Activated CD4-positive, alpha-beta T cell treated with anti-CD3 and anti-CD28 coated beads for 36 hours (primary cell): ENCODE measurements at regions not wholly inside any gene's neighbourhood (a gene's known extent, or its start where the extent isn't known, plus 50 kb on each side); places are given as distances from the start of the nearest gene placed in this dataset.
"Not testable (repeated sequence)": the region's sequence is repeated elsewhere in the genome, so short reads cannot be mapped to it uniquely, and the experiment has no call there.

Source experiments
- ATAC-seq: fragments of 200-7000 bp; cut with Tn5 transposase; one replicate; pipeline ENCODE4 v1.10.0; 2021; ENCODE audit warnings: mild to moderate bottlenecking, moderate library complexity
- CTCF ChIA-PET: fragments of 350-600 bp; sonication (Branson Sonifier 250); formaldehyde crosslinking; loops from one replicate; lab custom pipeline; 2021; ENCODE audit warnings: antibody characterized with exemption; lab: Charles Lee
- POLR2A ChIA-PET: fragments of 350-600 bp; sonication (Branson Sonifier 250); formaldehyde crosslinking; loops from one replicate; lab custom pipeline; 2021; ENCODE audit warnings: antibody characterized with exemption, inconsistent platforms; lab: Charles Lee
- DNase-seq: peaks from one replicate; pipeline ENCODE4 v3.0.0-alpha.2; 2020
- H3K27ac Mint-ChIP-seq: one replicate; pipeline ENCODE4 v1.8.0; 2021; ENCODE audit warnings: mixed read lengths
- H3K27me3 Mint-ChIP-seq: one replicate; pipeline ENCODE4 v1.8.0; 2021; ENCODE audit warnings: mixed read lengths
- H3K36me3 Mint-ChIP-seq: one replicate; pipeline ENCODE4 v1.8.0; 2021; ENCODE audit warnings: low read depth, mixed read lengths
- H3K4me1 Mint-ChIP-seq: one replicate; pipeline ENCODE4 v1.8.0; 2021; ENCODE audit warnings: mixed read lengths
- H3K4me3 Mint-ChIP-seq: one replicate; pipeline ENCODE4 v1.8.0; 2021; ENCODE audit warnings: mild to moderate bottlenecking, moderate library complexity, mixed read lengths
- H3K9me3 Mint-ChIP-seq: one replicate; pipeline ENCODE4 v1.8.0; 2021; ENCODE audit warnings: low read depth, mixed read lengths
- intact Hi-C, 2 experiments: fragments of 100-400 bp; cut with DNase I in 1 of 2; cut with micrococcal nuclease in 1 of 2; formaldehyde crosslinking; loops; one replicate each; pipeline versions ENCODE4 v1.14.2 to v1.15.1; 2022 to 2024; cut with DNase I, micrococcal nuclease

DNA sequence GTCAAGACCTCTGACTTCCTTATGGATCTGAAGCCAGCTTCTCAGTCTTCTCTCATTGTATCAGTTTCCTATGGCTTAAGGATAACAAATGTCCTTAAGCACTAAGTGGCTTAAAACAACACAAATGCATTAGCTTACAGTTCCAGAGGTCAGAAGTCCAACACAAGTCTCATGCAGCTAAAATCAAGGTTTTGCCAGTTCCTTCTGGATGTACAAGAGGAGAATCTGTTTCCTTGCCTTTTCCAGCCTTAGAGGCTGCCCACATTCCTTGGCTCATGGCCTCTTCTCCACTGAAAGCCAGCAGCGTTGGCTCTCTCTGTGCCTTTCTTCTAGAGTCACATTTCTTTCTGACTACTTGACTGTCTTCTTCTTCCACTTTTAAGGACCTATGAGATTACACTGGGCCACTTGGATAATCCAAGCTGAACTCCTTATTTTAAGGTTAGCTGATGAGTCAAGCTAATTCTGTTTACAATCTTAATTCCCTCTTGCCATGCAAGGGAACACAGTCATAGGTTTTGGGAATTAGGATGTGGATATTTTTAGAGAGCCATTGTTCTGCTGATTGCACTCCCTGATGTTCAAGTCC, 179.0 kb downstream of the BCAS1 start:
- Mint-ChIP-seq H3K36me3 (no peaks in the 10 kb centered on the region), H3K9me3 (peaks cover 1% of the 10 kb centered on the region), H3K27me3 (no peaks in the 10 kb centered on the region), H3K4me3 (no peak overlapping the region), H3K27ac (no peak overlapping the region), H3K4me1 (peaks cover 44% of the 10 kb centered on the region)
- intact Hi-C loops = loop anchor here (5.0 to 10.0 kb wide), 3 partner anchors 204 to 1487 kb away; no protein-coding TSS in a partner anchor
- POLR2A ChIA-PET = no interaction called here
- CTCF ChIA-PET = interaction anchor here (0.9 to 1.4 kb wide), 6 partner anchors 8 to 313 kb away, joined by 3 to 5 read pairs (median 3); no protein-coding TSS in a partner anchor
- DNase-seq (no peak), ATAC-seq (no peak)

DNA sequence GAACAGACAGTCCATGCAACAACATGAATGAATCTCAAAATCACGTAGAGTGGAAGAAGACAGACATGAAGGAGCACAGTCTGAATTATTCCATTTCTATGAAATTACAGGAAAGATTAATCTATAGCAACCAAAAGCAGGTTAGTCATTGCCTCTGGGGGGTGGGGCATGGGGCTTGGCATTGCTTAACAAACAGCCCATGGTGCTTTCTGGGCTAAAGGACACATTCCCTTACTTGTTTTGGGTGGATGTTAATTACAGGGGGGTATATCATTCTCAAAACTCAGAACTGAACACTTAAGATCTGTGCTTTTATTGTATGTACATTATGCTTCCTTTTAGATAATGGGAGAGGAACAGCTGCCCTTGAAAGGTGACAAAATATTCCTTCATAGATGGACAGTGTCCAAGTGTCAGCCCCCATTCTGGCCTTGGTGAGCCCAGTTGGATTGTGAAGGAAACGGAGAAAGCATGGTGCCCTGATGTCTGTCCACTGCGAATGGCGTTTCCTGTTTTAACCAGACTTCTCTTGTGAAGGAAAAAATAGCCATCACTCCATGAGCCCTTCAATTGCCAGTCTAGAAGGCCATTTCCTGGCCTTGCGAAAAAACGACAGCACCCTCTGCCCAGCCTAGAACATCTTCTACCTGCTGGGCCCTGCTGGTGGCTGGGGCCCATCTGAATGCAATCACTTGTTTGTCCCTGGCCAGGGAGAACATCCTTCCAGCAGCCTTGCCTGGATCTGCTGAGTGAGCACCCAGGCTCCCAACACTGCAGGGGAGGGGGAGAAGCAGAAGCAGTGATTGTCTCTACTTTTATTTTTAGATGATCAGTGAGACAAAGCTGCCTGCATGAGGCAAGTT, 179.7 kb downstream of the BCAS1 start:
- H3K4me3 Mint-ChIP-seq = no peak overlapping the region
- ATAC-seq (no peak), DNase-seq (peak; percentile 27)
- intact Hi-C loops = loop anchor here (5.0 to 10.0 kb wide), 3 partner anchors 203 to 1486 kb away; no protein-coding TSS in a partner anchor
- H3K27me3 Mint-ChIP-seq = no peaks in the 10 kb centered on the region
- ChIA-PET POLR2A (no interaction called here), CTCF (interaction anchor here (0.9 to 1.4 kb wide), 4 partner anchors 9 to 311 kb away, joined by 3 to 5 read pairs (median 4); no protein-coding TSS in a partner anchor)
- no peak overlapping the region for H3K27ac Mint-ChIP-seq
- H3K36me3 Mint-ChIP-seq = no peaks in the 10 kb centered on the region
- H3K4me1 Mint-ChIP-seq = peaks cover 50% of the 10 kb centered on the region
- peaks cover 1% of the 10 kb centered on the region for H3K9me3 Mint-ChIP-seq

DNA sequence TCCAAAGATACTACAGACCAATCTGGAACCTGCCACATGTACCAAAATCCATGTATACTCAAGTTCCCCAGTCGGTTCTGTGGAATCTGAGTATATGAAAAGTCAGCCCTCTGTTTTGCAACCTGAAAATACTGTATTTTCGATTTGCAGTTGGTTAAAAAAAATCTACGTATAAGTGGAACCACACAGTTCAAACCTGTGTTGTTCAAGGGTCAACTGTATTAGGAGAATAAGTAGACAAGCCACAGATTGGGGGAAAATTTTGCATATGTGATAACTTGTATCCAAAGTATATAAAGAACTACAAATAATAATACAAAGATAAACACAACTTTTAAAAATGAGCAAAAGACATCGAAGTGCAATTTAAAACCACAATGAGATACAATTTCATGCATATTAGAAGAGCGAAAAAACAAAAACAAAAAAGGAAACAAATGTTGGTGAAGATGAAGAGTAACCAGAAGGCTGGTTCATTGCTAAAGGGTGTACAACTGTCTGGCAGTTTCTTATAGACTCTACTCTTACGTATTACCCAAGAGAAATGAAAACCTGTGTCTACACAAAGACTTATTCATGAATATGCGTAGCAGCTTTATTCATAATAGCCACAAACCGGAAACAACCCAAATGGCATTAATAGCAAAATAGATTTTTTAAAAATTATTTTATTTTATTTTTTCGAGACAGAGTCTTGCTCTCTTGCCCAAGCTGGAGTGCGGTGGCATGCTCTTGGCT, 180.8 kb downstream of the BCAS1 start:
- DNase-seq (no peak), ATAC-seq (no peak)
- ChIA-PET CTCF (interaction anchor here (1.4 kb wide), 1 partner anchor 310 kb away, joined by 5 read pairs; no protein-coding TSS in a partner anchor), POLR2A (no interaction called here)
- peaks cover 55% of the 10 kb centered on the region for H3K4me1 Mint-ChIP-seq
- intact Hi-C loops = loop anchor here (5.0 to 10.0 kb wide), 3 partner anchors 202 to 1485 kb away; no protein-coding TSS in a partner anchor
- no peak overlapping the region for H3K27ac Mint-ChIP-seq
- no peaks in the 10 kb centered on the region for H3K36me3 Mint-ChIP-seq
- H3K27me3 Mint-ChIP-seq = no peaks in the 10 kb centered on the region
- H3K4me3 Mint-ChIP-seq = no peak overlapping the region
- H3K9me3 Mint-ChIP-seq = peaks cover 1% of the 10 kb centered on the region

DNA sequence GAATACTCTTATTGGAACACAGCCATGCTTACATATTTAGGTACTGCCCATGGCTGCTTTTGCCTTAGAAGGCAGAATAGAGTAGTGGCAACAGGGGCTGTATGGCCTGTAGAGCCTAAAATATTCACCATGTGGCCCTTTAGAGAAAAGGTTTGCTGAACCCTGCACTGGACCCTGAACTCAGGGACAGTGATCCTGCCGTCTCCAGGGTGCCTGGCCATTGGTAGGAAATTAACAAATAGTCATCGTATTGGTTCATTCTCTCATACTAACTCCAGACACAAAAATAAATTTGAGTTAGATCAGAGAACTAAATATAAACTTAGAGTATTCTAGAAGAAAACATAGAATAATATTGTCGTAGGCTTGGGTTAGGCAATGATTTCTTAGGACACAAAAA, 181.4 kb downstream of the BCAS1 start:
- H3K4me1 Mint-ChIP-seq = peaks cover 56% of the 10 kb centered on the region
- H3K27ac Mint-ChIP-seq = no peak overlapping the region

DNA sequence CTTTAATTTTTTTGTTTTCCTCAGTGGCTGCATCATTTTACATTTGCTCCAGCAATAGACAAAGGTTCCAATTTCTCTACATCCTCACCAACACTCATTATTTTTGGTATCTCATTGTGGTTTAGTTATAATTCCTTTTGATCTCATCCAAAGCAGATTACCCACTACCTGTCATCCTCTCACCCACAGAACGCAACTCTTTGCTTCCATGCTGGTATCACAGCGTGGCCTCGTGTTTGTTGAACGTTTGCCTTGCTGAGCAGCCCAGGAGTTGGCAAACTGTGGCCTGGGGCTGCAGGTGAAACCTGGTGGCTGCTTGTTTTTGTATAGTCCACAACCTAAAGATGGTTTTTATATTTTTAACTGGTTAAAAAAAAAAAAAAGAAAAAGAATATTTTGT, 181.9 kb downstream of the BCAS1 start:
- peak overlapping the region; percentile 4 for H3K27ac Mint-ChIP-seq
- ChIA-PET CTCF (no interaction called here), POLR2A (no interaction called here)
- no peaks in the 10 kb centered on the region for H3K36me3 Mint-ChIP-seq
- ATAC-seq = no peak
- H3K27me3 Mint-ChIP-seq = no peaks in the 10 kb centered on the region
- peaks cover 1% of the 10 kb centered on the region for H3K9me3 Mint-ChIP-seq
- H3K4me1 Mint-ChIP-seq = peaks cover 56% of the 10 kb centered on the region
- no peak overlapping the region for H3K4me3 Mint-ChIP-seq
- intact Hi-C loops = no loop called here
- no peak for DNase-seq

More for the DNA sequence above, 181.4 kb downstream of the BCAS1 start:
- ATAC-seq (no peak), DNase-seq (no peak)
- intact Hi-C loops = no loop called here
- Mint-ChIP-seq H3K4me3 (no peak overlapping the region), H3K36me3 (no peaks in the 10 kb centered on the region), H3K9me3 (peaks cover 1% of the 10 kb centered on the region), H3K27me3 (no peaks in the 10 kb centered on the region)
- ChIA-PET POLR2A (no interaction called here), CTCF (no interaction called here)

DNA sequence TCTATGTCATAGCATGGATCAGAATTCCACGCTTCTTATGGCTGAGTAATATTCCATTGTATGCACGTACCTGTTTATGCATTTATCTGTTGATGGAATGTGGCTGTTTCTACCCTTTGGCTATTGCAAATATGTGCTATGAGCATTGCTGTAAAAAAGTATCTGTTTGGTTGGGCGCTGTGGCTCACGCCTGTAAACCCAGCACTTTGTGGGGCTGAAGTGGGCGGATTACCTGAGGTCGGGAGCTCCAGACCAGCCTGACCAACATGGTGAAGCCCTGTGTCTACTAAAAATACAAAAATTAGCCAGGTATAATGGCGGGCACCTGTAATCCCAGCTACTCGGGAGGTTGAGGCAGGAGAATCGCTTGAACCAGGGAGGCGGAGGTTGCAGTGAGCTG, 182.4 kb downstream of the BCAS1 start:
- intact Hi-C loops = no loop called here
- Mint-ChIP-seq H3K4me1 (peaks cover 55% of the 10 kb centered on the region), H3K27ac (peak overlapping the region; percentile 20), H3K9me3 (peaks cover 1% of the 10 kb centered on the region), H3K27me3 (no peaks in the 10 kb centered on the region), H3K36me3 (no peaks in the 10 kb centered on the region), H3K4me3 (no peak overlapping the region)
- CTCF ChIA-PET = no interaction called here
- DNase-seq (no peak), ATAC-seq (no peak)
- POLR2A ChIA-PET = no interaction called here

DNA sequence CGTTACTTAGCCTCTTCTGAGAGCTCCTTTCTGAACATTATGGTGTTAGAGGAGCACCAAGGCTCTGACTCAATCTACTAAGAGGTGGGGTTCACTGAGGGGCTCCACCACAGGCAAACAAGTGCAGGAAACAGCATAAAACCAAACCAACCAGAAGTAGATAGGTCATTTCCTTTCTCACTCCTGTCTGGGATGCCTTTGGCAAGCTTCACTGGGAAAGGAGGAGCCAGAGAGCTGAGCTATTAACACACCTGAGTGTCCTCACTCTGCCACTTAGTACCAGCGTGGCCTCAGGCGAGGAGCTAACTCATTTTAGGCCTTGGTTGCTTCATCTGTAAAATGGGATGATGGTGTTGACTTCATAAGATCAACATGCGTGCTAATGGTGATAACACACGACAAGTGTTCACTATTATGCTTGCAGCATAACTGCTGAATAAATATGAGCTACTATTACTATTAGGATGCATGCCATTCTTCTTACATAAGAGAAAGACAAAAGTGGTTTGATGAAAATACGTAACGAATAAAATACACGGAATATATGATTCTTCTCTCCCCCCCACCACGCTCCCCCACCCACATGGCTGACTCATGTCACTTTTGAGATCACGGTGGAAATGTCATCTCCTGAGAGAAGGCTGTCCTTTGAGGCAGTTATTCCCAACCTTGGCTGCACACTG, 185.4 kb downstream of the BCAS1 start:
- no peaks in the 10 kb centered on the region for H3K9me3 Mint-ChIP-seq
- ChIA-PET POLR2A (interaction anchor here (1.1 to 1.2 kb wide), 3 partner anchors 15 to 16 kb away, joined by 3 read pairs; no protein-coding TSS in a partner anchor), CTCF (interaction anchor here (0.9 to 1.6 kb wide), 8 partner anchors 11 to 177 kb away, joined by 3 to 5 read pairs (median 4); no protein-coding TSS in a partner anchor)
- H3K27ac Mint-ChIP-seq = peak overlapping the region; percentile 83
- H3K4me1 Mint-ChIP-seq = peaks cover 52% of the 10 kb centered on the region
- ATAC-seq (peak; percentile 82), DNase-seq (peak; percentile 73)
- intact Hi-C loops = loop anchor here in 1 of 2 experiments (2.0 kb wide), 1 partner anchor 14 kb away; no protein-coding TSS in a partner anchor
- no peaks in the 10 kb centered on the region for H3K36me3 Mint-ChIP-seq
- H3K27me3 Mint-ChIP-seq = no peaks in the 10 kb centered on the region
- peak overlapping the region; percentile 15 for H3K4me3 Mint-ChIP-seq

DNA sequence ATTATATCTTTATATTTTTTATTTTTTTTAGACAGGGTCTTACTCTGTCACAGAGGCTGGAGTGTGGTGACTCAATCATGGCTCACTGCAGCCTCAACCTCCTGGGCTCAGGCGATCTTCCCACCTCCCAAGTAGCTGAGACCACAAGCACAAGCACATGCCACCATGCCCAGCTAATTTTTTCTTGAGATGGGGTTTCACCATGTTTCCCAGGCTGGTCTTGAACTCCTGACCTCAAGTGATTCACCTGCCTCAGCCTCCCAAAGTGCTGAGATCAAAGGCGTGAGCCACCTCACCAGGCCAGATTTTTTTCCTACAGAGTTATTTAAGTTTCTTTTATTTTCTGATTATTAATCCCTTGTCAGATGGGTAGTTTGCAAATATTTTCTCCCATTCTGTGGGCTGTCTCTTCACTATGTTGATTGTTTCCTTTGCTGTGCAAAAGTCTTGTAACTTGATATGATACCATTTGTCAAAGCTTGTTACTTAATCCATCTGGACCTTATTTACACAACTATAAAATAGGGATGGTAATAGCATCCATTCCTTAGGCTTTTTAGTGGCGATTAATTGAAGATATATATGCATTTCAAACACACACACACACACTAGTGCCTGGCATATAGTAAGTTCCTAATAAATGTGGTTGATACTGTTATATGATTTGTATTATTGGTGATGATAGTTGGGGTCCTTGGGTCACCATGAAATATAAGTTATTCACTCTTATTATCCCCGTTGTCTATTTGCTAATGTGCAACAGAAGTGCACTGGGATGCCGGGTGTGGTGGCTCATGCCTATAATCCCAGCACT, 187.1 kb downstream of the BCAS1 start:
- H3K4me3 Mint-ChIP-seq = no peak overlapping the region
- no peaks in the 10 kb centered on the region for H3K36me3 Mint-ChIP-seq
- DNase-seq = peak; percentile 30
- CTCF ChIA-PET = interaction anchor here (0.7 to 1.5 kb wide), 3 partner anchors 10 to 369 kb away, joined by 3 to 5 read pairs (median 4); no protein-coding TSS in a partner anchor
- POLR2A ChIA-PET = interaction anchor here (0.6 kb wide), 1 partner anchor 9 kb away, joined by 3 read pairs; no protein-coding TSS in a partner anchor
- no peak overlapping the region for H3K27ac Mint-ChIP-seq
- H3K9me3 Mint-ChIP-seq = no peaks in the 10 kb centered on the region
- H3K27me3 Mint-ChIP-seq = no peaks in the 10 kb centered on the region
- peaks cover 50% of the 10 kb centered on the region for H3K4me1 Mint-ChIP-seq
- ATAC-seq = no peak
- intact Hi-C loops = loop anchor here in 1 of 2 experiments (1.0 kb wide), 1 partner anchor 11 kb away; no protein-coding TSS in a partner anchor

DNA sequence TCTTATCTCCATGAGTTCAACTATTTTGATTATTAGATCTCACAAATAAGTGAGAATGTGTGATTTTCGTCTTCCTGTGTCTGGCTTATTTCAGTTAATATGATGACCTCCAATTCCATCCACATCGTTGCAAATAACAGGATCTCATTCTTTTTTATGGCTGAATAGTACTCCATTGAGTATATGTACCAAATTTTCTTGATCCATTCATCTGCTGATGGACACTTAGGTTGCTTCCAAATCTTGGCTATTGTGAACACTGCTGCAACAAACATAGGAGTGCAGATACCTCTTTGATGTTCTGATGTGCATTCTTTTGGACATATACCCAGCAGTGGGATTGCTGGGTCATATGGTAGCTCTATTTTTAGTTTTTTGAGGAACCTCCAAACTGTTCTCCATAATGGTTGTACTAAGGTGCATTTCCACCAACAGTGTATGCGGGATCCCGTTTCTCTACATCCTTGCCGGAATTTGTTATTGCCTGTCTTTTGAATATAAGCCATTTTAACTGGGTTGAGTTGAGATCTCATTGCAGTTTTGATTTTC, 187.9 kb downstream of the BCAS1 start:
- H3K27ac Mint-ChIP-seq, H3K9me3 Mint-ChIP-seq, ATAC-seq, H3K36me3 Mint-ChIP-seq, DNase-seq, intact Hi-C loops, CTCF ChIA-PET, H3K4me3 Mint-ChIP-seq, H3K27me3 Mint-ChIP-seq: not testable (repeated sequence)
- H3K4me1 Mint-ChIP-seq = peaks cover 44% of the 10 kb centered on the region
- POLR2A ChIA-PET = interaction anchor here (0.6 kb wide), 1 partner anchor 10 kb away, joined by 3 read pairs; no protein-coding TSS in a partner anchor

DNA sequence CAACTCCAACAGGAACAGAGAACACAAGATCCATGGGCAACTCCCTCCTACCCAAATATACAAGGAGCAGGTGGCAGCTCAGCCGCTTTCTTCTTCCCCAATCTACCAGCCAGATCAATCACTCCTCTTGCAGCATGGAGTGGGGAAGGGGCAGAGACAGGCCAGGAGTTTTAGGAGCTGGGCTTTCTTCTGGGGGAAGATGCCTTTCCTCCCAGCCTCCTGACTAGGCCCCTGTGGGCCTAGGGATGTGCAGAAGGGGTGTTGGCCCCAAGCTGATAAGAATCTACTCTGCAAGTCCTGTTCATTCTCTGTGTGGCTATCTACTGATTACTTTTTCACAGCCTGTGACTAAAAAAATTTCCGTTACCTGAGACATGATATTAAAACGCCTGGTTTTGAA, 189.0 kb downstream of the BCAS1 start:
- POLR2A ChIA-PET = no interaction called here
- CTCF ChIA-PET = interaction anchor here (0.8 to 2.8 kb wide), 2 partner anchors 34 to 414 kb away, joined by 3 to 11 read pairs; no protein-coding TSS in a partner anchor
- H3K36me3 Mint-ChIP-seq = no peaks in the 10 kb centered on the region
- intact Hi-C loops = no loop called here
- no peak for ATAC-seq
- H3K4me1 Mint-ChIP-seq = peaks cover 43% of the 10 kb centered on the region
- H3K4me3 Mint-ChIP-seq = no peak overlapping the region
- no peak for DNase-seq
- no peak overlapping the region for H3K27ac Mint-ChIP-seq
- H3K9me3 Mint-ChIP-seq = no peaks in the 10 kb centered on the region
- H3K27me3 Mint-ChIP-seq = no peaks in the 10 kb centered on the region
